ENCODE measurements at regions not wholly inside any gene's neighbourhood (a gene's known extent, or its start where the extent isn't known, plus 50 kb on each side); places are given as distances from the start of the nearest gene placed in this dataset.

GRCh38 chr6:163725008-163725941 is 310.8 kb downstream of the QKI start:
- no peaks in the 10 kb centered on the region for H3K4me1 ChIP-seq (ENCODE audit: insufficient read depth, low read length)
- H3K36me3 ChIP-seq (ENCODE audit: insufficient read depth, low read length): no peaks in the 10 kb centered on the region
- H3K9ac ChIP-seq (ENCODE audit: low read depth, low read length): no peak overlapping the region
- H3K9me3 ChIP-seq (ENCODE audit: control insufficient read depth, insufficient read depth, low read length): no peaks in the 10 kb centered on the region

- Histone ChIP-seq H3K4me1 (ENCODE audit: insufficient read depth, low read length) (no peaks in the 10 kb centered on the region), H3K36me3 (ENCODE audit: insufficient read depth, low read length) (no peaks in the 10 kb centered on the region), H3K9me3 (ENCODE audit: control insufficient read depth, insufficient read depth, low read length) (no peaks in the 10 kb centered on the region), H3K9ac (ENCODE audit: low read depth, low read length) (no peak overlapping the region)
These were observed 309.7 kb downstream of the QKI start for GRCh38 chr6:163724196-163724595.

- H3K9me3 ChIP-seq (ENCODE audit: control insufficient read depth, insufficient read depth, low read length): no peaks in the 10 kb centered on the region
- H3K9ac ChIP-seq (ENCODE audit: low read depth, low read length): no peak overlapping the region
- H3K36me3 ChIP-seq (ENCODE audit: insufficient read depth, low read length): no peaks in the 10 kb centered on the region
- no peaks in the 10 kb centered on the region for H3K4me1 ChIP-seq (ENCODE audit: insufficient read depth, low read length)
These were observed 309.2 kb downstream of the QKI start for GRCh38 chr6:163723759-163724158.

- Histone ChIP-seq H3K4me1 (ENCODE audit: insufficient read depth, low read length) (no peaks in the 10 kb centered on the region), H3K9me3 (ENCODE audit: control insufficient read depth, insufficient read depth, low read length) (no peaks in the 10 kb centered on the region), H3K9ac (ENCODE audit: low read depth, low read length) (no peak overlapping the region), H3K36me3 (ENCODE audit: insufficient read depth, low read length) (no peaks in the 10 kb centered on the region)
These were observed 307.6 kb downstream of the QKI start for GRCh38 chr6:163721922-163722692.

GRCh38 chr6:163721435-163721834 is 306.9 kb downstream of the QKI start:
- Histone ChIP-seq H3K36me3 (ENCODE audit: insufficient read depth, low read length) (no peaks in the 10 kb centered on the region), H3K4me1 (ENCODE audit: insufficient read depth, low read length) (no peaks in the 10 kb centered on the region), H3K9ac (ENCODE audit: low read depth, low read length) (no peak overlapping the region), H3K9me3 (ENCODE audit: control insufficient read depth, insufficient read depth, low read length) (no peaks in the 10 kb centered on the region)

- H3K4me1 ChIP-seq (ENCODE audit: insufficient read depth, low read length): no peaks in the 10 kb centered on the region
- H3K9ac ChIP-seq (ENCODE audit: low read depth, low read length): no peak overlapping the region
- H3K36me3 ChIP-seq (ENCODE audit: insufficient read depth, low read length): no peaks in the 10 kb centered on the region
These were observed 306.1 kb downstream of the QKI start for GRCh38 chr6:163720460-163721235.

GRCh38 chr6:163720005-163720404 is 305.5 kb downstream of the QKI start:
- no peaks in the 10 kb centered on the region for H3K9me3 ChIP-seq (ENCODE audit: control insufficient read depth, insufficient read depth, low read length)
- H3K36me3 ChIP-seq (ENCODE audit: insufficient read depth, low read length): no peaks in the 10 kb centered on the region
- H3K9ac ChIP-seq (ENCODE audit: low read depth, low read length): no peak overlapping the region
- no peaks in the 10 kb centered on the region for H3K4me1 ChIP-seq (ENCODE audit: insufficient read depth, low read length)

More at GRCh38 chr6:163720460-163721235, 306.1 kb downstream of the QKI start:
- H3K9me3 ChIP-seq (ENCODE audit: control insufficient read depth, insufficient read depth, low read length): no peaks in the 10 kb centered on the region

GRCh38 chr6:163719028-163719742 is 304.7 kb downstream of the QKI start:
- H3K4me1 ChIP-seq (ENCODE audit: insufficient read depth, low read length): no peaks in the 10 kb centered on the region
- no peaks in the 10 kb centered on the region for H3K36me3 ChIP-seq (ENCODE audit: insufficient read depth, low read length)
- no peak overlapping the region for H3K9ac ChIP-seq (ENCODE audit: low read depth, low read length)
- no peaks in the 10 kb centered on the region for H3K9me3 ChIP-seq (ENCODE audit: control insufficient read depth, insufficient read depth, low read length)

GRCh38 chr6:163718537-163718936 is 304.0 kb downstream of the QKI start:
- H3K4me1 ChIP-seq (ENCODE audit: insufficient read depth, low read length): no peaks in the 10 kb centered on the region
- no peaks in the 10 kb centered on the region for H3K9me3 ChIP-seq (ENCODE audit: control insufficient read depth, insufficient read depth, low read length)
- H3K36me3 ChIP-seq (ENCODE audit: insufficient read depth, low read length): no peaks in the 10 kb centered on the region
- H3K9ac ChIP-seq (ENCODE audit: low read depth, low read length): no peak overlapping the region

GRCh38 chr6:163717106-163717764 is 302.7 kb downstream of the QKI start:
- no peaks in the 10 kb centered on the region for H3K4me1 ChIP-seq (ENCODE audit: insufficient read depth, low read length)
- H3K9me3 ChIP-seq (ENCODE audit: control insufficient read depth, insufficient read depth, low read length): no peaks in the 10 kb centered on the region
- no peaks in the 10 kb centered on the region for H3K36me3 ChIP-seq (ENCODE audit: insufficient read depth, low read length)
- H3K9ac ChIP-seq (ENCODE audit: low read depth, low read length): no peak overlapping the region

- Histone ChIP-seq H3K36me3 (ENCODE audit: insufficient read depth, low read length) (no peaks in the 10 kb centered on the region), H3K9me3 (ENCODE audit: control insufficient read depth, insufficient read depth, low read length) (no peaks in the 10 kb centered on the region), H3K4me1 (ENCODE audit: insufficient read depth, low read length) (no peaks in the 10 kb centered on the region), H3K9ac (ENCODE audit: low read depth, low read length) (no peak overlapping the region)
These were observed 302.2 kb downstream of the QKI start for GRCh38 chr6:163716690-163717089.

GRCh38 chr6:163715846-163716245 is 301.3 kb downstream of the QKI start:
- Histone ChIP-seq H3K36me3 (ENCODE audit: insufficient read depth, low read length) (no peaks in the 10 kb centered on the region), H3K4me1 (ENCODE audit: insufficient read depth, low read length) (no peaks in the 10 kb centered on the region), H3K9ac (ENCODE audit: low read depth, low read length) (no peak overlapping the region), H3K9me3 (ENCODE audit: control insufficient read depth, insufficient read depth, low read length) (no peaks in the 10 kb centered on the region)

- Histone ChIP-seq H3K9ac (ENCODE audit: low read depth, low read length) (no peak overlapping the region), H3K9me3 (ENCODE audit: control insufficient read depth, insufficient read depth, low read length) (no peaks in the 10 kb centered on the region), H3K36me3 (ENCODE audit: insufficient read depth, low read length) (no peaks in the 10 kb centered on the region), H3K4me1 (ENCODE audit: insufficient read depth, low read length) (no peaks in the 10 kb centered on the region)
These were observed 299.7 kb downstream of the QKI start for GRCh38 chr6:163714179-163714578.
